Activated CD8-positive, alpha-beta memory T cell treated with anti-CD3 and anti-CD28 coated beads for 24 hours (primary cell): ENCODE measurements at regions not wholly inside any gene's neighbourhood (a gene's known extent, or its start where the extent isn't known, plus 50 kb on each side); places are given as distances from the start of the nearest gene placed in this dataset.
A peak's percentile ranks its signal among the peaks of the same experiment; 100 is the strongest.
"Not testable (repeated sequence)": the region's sequence is repeated elsewhere in the genome, so short reads cannot be mapped to it uniquely, and the experiment has no call there.

ENCODE experiments used
- DNase-seq: peaks from one replicate; pipeline ENCODE4 v3.0.0-alpha.2; 2020

DNA sequence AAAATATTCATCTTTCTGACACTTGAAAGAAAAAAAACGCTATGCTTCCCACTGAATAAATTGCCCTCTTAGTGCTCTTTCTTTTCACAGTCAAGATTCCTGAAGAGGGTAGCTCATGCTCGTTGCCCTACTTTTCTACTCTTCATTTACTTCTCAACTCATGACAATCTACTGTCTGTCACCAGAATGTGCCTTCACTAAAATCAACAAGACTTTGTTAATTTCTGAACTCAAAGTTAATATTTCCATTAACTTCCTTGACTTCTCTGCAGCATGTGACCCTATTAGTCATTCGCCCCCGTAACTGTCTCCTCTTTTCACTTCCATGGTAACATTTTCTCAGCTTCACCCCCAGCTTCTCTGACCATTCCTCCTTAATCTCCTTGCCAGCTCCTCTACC, 98.9 kb upstream of the MAPRE2 start:
- DNase-seq, result no peak

DNA sequence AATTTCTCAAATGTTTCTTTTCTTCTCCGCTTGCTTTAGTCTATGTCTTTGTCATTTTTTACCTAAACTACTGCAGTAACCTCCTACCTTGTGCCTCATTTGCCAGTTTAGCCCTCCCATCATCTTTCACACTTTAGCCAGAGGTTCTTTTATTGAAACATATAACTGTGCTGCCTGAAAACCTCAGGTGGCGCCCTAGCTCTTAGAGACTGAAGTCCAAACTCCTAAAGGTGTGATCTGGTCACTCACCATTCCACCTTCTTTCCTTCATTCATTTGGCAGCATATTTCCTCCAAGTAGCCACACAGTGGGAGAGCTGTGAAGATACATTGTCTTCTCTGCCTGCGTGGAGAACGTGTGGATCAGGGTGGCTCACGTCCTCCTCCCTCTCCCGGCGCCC, 98.2 kb upstream of the MAPRE2 start:
- no peak for DNase-seq

DNA sequence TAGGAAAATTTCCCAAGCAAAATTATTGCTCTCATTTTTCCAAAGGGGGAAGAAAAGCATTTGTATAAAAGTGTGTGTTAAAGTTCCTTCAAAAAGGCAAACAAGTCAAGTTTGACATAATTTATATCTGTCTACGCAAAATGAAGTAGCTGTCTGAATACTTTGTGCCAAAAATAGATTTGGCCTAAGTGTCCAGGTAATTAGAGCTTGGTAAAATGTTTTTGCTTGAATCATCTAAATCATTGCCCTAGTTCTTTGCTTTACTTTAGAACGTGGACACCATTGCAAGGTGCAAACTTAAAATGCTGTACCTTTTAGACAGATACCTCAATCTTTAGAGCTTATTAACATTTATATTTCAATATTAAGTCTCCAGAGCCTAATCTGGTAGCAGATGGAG, 97.6 kb upstream of the MAPRE2 start:
- no peak for DNase-seq

DNA sequence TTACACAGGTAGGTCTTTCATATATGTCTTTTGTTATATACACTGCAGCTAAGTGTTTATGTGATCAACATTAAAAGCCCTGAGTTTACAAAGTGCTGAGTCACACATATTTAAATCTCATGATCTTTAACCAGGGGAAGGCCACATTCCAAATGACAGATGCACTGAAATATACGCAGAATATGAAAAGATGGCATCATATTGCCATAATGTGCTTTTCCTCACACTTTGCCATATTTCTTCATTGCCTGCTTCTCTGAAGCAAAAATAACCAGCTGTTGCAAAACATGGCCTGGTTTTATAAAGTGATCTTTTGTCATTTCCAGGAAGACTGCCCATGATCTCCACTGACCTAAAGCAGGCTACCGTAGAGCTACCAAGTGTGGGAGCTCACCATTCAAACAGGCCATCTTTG, 93.5 kb upstream of the MAPRE2 start:
- no peak for DNase-seq

DNA sequence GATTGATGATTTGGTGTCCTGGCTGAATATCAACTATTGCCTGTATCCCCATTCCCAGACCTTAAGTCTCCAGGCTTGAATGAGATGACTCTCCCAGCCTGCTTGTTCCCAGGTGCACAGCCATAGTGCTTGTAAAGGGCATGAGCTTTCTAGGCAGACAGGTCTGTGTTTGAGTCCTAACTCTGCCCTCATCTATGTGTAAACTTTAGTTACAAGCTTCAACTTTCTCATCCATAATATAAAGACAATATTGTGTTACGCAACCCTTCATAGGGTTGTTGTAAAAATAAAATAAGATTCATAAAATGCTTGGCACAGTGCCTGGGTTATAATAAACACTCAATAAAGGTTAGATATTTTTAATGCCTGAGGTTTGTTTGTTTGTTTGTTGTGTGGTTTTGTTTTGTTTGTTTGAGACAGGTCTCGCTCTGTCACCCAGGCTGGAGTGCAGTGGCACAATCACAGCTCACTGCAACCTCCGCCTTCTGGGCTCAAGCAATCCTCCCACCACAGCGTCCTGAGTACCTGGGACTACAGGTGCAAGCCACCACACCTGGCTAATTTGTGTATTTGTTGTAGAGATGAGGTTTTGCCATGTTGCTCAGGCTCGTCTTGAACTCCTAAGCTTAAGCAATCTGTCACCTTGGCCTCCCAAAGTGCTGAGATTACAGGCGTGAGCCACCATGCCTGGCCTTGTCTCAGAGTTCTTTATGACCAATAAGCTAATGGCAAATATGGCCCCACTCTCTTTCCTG, 89.4 kb upstream of the MAPRE2 start:
- DNase-seq, result no peak

DNA sequence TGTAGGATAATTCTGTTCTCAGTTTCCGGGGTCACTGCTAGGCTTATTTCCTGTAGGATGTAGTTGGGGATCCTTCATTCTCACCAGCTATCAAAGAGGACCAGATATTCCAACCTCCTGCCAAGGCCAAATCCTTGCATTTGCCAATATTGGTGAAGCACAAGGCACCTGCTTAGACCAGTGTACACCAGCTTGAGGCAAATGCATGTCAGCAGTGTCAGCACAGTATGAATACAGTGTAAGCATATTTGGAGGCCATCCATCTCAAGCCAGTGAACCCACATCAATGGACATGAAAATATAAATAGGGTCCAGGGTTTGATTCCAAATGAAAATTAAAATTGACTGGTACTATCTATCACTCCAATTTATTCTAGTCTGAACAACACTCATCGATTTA, 88.0 kb upstream of the MAPRE2 start:
- no peak for DNase-seq

DNA sequence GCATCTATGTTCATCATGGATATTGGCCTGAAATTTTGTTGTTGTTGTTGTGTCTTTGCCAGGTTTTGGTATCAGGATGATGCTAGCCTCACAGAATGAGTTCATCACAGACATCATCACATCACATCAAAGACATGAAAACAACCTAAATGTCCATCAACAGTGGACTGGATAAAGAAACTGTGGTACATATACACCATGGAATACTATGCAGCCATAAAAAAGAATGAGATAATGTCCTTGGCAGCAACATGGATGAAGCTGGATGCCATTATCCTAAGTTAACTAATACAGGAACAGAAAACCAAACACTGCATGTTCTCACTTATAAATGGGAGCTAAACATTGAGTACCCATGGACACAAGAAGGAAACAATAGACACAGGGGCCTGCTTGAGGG, 85.7 kb upstream of the MAPRE2 start:
- DNase-seq, result not testable (repeated sequence)

DNA sequence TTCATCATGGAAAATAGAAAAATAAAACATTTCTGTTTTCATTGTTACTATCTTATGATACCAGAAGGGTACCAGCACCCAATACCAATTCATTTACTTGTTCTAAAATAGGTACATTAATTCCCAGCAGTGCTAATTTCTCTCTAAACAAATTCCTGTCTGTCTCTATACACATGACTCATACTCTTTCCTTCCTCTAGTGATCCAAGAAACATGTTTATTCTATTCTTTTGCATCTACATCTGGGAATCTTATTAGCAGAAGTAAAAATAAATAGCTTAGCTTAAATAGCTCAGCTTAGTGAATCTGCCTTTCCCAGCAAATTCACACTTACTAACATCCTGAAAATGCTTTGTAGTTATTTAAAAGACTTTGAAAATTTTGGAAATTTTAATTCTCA, 84.5 kb upstream of the MAPRE2 start:
- no peak for DNase-seq

DNA sequence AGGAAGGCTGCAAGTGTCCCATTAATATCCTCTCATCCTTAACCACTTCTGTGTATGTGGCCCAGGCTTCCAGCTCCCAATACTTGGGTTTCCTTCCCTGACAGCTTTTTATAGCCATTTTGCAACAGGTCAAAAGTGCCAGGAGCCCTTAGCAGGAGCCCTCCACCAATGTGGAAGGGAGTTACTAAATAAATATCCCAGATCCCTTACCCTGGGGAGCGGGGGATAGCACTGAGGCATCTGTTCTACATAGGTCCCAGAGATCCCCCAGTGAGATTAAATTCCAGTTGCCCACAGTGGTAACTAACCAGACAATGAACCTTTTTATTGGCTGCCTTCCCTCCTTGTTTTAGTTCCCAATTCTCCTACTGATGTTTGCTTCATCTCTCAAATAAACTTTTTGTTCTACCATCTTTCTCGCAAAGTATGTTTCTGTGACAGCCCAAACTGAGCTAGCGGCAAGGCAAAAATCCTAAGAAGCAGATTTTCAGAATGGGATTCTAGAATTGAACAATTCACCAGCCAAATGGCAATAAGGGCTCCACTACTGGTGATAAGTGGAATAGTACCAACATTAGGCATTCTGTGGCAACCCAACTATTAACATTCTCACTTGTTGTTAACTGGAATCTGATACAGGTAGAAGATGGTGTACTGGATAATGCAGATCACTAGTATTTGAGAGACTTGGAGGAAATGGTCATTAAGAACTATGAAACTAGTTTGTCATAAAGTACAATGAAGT, 83.9 kb upstream of the MAPRE2 start:
- no peak for DNase-seq

DNA sequence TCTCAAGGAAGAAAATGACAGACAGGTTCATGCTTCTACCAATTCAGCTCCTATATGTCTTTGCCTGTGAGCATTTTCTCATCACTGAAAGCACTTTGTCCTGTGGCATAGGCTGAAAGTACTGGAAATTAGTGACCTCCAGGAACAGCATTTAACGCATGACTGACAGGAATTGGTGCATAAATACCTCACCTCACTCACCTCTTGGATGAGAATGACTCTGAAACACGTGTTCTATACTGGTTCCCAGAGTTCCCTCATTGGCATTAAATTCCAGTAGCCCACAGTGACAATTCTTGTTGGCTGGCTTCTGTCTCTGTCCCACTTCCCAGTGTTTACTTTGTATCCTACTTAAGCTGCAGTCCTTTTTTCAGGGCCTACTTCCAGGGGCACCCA, 83.4 kb upstream of the MAPRE2 start:
- no peak for DNase-seq

DNA sequence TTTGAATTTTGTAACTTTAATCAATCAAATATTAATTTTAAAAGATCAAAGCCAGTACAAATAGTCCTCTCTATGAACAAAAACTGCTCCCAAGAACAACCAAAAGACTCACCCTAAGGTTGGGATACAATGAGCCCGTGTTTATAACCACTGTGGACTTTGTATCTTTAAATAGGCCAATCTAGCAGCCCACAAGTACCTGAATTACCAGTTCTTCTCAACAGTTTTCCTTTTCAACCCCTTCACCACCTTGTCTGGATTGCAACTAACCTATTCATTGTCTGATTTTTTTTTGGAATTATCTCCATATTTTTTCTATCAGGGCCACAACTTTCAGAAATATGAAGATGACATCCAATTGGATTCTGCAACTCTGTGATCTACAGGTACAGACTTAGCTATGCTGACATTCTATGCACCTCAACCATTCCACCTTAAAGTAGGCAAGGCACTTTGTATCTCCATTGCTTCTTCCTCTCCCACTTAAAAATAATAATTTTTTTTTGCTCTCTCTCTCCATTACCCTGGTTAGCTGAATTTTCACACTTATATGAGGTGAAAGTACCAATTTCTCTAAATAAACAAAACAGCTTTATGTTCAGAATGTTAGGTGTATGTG, 81.9 kb upstream of the MAPRE2 start:
- DNase-seq, result no peak

DNA sequence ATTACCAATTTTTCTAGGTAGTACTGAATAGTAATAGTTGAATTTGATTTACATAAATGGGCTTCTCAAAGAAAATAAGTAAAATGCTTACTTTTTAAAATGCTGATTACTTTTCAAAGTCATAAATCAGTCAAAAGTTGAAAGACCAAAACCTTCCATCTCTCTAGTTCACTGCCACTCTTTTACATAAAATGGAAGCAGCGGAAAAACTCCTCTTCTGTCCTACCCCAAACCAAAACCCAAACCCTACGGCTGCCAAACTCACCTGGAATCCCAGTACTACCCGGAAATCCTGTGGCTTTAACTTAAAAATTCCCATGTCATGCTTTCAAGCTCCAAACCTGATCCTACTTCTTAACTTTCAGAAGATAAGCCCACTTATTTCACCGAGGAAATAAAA, 81.2 kb upstream of the MAPRE2 start:
- no peak for DNase-seq

DNA sequence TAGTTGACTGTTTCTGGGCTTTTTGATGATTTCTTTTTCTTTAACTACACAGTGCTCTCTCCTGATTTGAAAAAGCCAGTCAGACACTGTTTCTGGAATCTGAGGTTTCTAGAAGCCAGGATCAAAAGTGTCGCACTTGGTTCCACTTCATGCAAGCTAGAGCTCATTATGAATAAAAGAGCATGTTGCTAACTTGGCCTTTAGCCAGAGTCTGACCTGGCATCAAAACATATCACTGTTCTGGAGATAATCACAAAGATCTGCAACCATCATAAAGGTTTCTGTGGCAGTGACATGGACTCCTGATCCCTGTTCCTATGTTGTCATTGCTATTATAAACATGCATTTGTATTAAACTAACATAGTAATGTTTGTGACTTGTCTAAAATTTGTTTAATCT, 76.1 kb upstream of the MAPRE2 start:
- no peak for DNase-seq

DNA sequence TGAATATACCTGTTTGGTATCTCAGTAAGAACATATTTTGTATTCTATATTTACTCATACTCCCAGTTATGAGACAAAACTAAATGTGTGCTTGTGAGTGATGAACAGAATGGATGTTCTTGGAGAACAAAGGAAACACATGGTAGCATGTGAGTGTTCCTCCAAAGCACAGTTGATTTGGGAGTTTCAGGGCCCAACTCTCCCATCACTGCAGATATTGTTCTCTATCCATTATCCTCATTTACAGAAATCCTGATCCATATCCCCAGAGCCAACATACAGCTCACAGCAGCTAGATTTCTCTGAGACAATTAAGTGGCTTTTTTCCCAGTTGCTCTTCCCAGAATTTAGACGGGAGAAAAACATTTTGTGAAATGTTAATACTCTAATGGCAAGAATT, 75.6 kb upstream of the MAPRE2 start:
- DNase-seq, result no peak

DNA sequence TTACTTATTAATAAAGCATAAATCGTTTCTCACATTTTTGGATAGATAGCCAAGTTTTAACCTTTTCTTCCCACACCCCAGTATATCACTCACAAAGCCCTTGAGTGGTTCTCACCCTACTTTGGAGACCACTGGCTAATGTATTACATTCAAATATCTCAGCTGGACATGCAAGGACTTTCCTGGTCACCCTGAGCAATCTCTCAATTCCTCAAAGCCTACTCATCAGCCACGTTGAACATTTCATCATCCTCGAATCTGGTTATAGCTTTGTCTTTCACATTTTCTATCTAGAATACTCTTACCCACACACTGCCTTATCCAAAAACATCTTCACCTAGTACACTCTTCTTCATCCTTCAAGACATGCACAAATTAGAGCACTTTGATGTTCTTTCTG, 71.1 kb upstream of the MAPRE2 start:
- DNase-seq, result no peak

DNA sequence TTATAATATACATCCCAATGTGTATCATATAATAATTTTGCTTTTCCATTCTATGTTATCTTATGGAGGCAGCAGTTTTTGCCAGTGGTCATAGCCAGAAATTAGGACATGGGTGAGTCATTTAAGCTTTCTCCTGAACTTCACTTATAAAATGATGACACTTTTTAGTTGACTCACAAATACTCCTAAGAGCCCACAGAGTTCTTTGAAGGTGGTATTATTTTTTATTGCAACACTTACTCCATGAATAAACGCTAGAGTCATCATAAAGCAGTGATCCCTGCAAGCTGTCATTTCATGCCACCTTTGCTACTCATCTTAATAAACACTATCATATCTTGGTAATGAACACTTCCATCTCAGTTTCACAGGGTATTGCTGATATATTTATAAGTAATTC, 69.9 kb upstream of the MAPRE2 start:
- no peak for DNase-seq

DNA sequence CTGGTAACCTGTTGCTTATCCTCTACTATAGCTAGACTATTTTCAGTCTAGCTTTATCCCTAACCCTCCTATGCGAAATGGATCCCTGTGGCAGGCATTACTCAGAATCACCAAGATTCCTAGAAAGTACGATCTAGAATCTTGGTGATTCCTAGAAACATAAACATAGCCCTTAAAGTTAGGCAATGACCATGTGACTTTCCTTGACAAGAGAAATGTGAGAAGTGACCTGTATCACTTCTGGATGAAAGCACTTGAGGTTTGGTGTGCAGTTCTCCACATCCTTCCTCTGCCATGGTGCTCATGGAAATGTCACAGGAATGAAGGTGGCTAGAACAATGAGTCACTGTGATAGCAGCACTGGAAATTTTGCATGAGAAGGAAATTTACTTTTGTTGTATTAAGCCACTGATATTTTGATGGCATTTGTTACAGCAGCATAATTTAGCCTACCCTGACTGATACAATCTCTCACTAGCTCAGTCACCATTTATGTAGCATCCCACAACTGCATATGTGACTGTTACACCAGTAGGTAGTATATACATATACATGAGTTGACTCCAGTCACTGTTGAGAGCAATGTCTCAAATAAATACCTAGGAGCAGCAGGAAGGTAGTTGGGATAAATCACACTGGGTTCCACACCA, 68.3 kb upstream of the MAPRE2 start:
- DNase-seq, result no peak

DNA sequence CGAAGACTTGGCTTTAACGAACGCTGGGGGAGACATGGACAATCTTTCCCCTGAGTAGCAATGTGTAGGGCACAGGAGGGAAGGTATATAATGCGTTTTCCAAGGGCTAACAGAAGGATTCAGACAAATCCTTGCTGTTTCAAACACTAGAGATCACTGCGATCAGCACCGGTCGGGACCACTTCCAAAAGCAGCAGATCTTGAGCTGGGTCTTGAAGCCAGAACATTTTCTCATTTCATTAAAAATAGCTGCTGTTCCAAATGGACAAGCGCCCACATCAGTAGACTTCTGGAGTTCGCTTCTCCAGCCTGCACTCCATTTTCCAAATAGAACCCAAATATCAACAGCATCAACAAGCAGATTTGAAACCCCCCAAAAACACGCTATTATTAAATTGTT, 65.1 kb upstream of the MAPRE2 start:
- DNase-seq, result no peak

DNA sequence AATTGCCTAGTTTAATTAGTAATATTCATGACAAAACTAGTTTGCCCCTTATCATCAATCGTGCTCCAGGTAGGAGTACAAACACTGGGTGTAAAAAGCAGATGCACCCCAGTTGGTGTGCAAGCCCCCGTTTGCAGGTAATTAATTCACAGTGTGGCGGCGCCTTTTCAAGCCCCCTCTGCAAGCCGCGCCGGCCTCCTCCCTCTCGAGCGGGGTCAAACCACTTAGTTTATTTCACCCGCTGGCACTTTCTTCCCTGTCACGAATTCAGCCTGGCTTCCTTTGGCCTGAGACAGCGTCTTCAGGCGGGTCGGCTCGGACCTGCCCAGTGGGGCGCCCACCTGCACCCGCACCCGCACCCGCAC, 64.7 kb upstream of the MAPRE2 start:
- no peak for DNase-seq

DNA sequence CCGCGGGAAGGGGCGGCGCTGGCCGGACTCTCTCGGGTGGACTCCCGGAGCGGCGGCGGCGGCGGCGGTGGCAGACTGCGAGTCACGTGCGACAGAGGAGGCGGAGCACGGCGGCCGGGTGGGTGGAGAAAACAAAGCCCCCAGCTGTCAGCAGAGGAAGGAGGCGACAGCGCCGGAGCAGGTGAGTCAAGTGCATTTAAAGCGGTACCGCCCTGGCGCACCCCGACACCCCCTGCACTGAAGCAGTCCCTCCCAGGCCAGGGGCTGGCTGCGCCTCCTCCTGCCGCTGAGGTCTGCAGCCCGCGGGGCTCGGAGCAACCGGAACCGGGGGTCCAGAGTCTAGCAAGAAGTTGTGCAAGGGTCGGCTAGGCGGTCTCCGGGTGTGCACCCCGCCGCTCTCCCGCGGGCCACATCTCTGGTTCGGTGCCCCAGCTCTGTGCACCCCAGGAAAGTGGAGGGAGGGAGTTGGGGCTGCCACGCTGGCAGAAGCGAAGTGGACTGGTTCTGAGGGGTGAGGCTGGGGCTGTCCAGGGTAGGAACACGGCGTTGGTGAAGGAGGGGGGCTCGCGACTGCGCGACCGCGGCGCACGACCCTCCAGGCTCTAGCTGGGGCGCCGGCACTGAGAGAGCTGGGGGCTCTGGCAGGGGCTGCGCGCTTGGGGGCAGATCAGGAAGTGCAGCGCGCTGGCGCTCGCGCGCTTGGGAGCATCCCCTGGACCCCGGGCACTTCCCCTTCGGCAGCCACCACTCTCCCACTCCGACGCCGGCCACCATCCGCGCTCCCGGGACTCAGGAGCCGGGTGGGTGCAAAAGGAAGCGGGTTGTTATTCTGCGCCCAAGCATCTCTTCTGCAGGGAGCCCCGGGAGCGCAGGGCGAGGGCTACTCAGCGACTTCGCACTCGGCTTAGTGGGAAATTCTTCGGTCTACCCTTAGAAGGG, 64.0 kb upstream of the MAPRE2 start:
- DNase-seq, result peak; percentile 91

DNA sequence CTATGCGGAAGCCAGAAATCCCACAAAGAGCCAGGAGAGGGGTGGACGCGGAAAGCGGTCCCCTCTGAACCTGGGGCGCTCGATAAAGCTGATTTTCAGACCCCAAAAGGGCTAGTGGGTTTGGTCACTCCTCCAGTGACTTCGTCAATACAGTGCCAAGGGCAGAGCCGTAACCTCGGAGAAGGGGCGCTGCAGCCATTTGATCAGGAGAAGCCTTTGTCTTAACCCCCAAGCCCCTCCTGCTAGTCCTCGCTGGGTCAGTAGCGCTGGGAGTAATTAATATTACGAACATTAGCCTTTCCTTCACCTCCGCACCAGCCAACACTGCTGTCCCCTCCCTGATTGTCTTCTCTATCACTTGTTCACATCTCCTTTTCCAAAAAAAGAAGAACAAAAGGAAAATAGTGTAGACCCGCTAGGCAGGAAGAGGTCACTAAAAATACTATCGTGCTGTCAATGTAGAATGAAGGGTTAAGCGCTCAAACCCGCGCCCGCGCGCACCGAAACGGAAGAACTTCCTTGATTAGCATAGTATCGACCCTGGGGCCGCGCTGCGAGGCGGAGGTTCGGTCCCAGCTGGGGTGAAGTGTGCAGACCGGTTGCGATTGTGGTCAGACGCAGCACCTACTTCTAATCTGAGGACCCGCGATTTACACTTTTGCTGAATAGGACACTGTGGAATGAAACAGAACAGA, 63.2 kb upstream of the MAPRE2 start:
- DNase-seq, result peak; percentile 85

DNA sequence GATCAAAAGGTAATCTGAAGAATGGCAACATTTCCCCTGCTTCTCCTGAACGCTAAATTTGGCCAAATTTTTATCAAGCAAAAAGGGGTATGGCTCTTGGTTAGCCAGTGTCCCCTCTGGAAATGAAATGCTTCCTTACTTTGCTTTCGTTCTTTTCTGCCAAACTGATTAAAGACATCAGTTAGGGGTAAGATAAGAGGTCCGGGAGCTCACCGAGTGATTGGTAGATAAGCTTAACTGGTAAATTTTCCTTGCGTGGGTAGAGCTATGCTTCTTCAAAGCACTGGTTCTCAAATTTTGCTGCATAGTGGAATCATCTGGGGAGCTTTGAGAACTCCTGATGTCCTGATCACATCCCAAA, 62.7 kb upstream of the MAPRE2 start:
- no peak for DNase-seq
